Suprapubic skin (tissue), 3 donors: ENCODE measurements at regions not wholly inside any gene's neighbourhood (a gene's known extent, or its start where the extent isn't known, plus 50 kb on each side); places are given as distances from the start of the nearest gene placed in this dataset.

Experiments
- POLR2AphosphoS5 ChIP-seq, 3 donors: sonication (generic); formaldehyde crosslinking; IDR thresholded peaks; one replicate each; pipeline ENCODE4 v1.6.1; 2017; ENCODE audit warnings: antibody characterized with exemption in 3 of 3
- TF ChIP-seq, protein P1 (sequence below), 2 donors: fragments of 200-600 bp in 1 of 2; fragments of 450-650 bp in 1 of 2; sonication (generic) in 1 of 2; IDR thresholded peaks; one replicate each; pipeline ENCODE4 v1.5.1; 2016 to 2019; ENCODE audit warnings: antibody characterized with exemption in 2 of 2, mild to moderate bottlenecking in 1 of 2, moderate library complexity in 1 of 2

DNA sequence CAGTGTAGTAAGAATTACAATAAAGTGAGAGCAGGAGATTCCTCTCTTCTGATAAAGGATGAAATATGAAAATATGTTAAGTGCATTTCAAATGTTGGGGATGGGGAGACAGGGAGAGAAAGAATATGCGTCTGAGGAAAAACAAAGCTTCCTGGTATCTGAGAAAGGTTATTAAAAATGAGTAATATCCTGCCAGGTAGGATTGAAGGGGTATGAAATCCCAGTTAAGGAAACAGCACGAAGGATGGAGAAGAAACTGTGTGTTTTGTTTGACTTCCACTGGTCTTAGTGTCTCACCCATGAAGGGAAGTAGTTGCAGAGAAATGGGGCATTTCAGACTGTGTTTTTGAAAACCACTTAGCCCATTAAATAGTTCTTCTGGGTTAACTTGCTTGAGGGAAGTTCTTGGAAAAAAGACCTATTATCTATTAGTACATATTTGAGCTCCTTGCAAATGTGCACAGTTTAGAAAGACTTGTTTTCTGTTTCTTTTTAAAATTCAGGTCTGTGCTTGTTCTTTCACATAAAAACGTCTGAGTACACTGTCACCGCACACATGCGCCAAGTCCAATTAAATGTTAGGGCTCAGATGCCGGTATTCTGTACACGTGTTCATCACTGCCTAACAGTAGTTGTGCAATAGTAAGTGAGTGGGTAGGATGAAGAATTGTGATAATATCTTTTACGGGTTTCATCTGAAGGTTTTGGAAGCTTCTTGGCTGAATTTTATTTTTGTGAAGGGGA, 196.1 kb upstream of the P2RY1 start:
- TF ChIP-seq, protein P1, sequence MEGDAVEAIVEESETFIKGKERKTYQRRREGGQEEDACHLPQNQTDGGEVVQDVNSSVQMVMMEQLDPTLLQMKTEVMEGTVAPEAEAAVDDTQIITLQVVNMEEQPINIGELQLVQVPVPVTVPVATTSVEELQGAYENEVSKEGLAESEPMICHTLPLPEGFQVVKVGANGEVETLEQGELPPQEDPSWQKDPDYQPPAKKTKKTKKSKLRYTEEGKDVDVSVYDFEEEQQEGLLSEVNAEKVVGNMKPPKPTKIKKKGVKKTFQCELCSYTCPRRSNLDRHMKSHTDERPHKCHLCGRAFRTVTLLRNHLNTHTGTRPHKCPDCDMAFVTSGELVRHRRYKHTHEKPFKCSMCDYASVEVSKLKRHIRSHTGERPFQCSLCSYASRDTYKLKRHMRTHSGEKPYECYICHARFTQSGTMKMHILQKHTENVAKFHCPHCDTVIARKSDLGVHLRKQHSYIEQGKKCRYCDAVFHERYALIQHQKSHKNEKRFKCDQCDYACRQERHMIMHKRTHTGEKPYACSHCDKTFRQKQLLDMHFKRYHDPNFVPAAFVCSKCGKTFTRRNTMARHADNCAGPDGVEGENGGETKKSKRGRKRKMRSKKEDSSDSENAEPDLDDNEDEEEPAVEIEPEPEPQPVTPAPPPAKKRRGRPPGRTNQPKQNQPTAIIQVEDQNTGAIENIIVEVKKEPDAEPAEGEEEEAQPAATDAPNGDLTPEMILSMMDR (IDR thresholded peaks at IDR 0.05), result no peak
- TF ChIP-seq POLR2AphosphoS5 (IDR thresholded peaks at IDR 0.05), result peak in 1 of 3 donors; percentile 42
